Ovary (tissue), 7 donors: ENCODE measurements at regions not wholly inside any gene's neighbourhood (a gene's known extent, or its start where the extent isn't known, plus 50 kb on each side); places are given as distances from the start of the nearest gene placed in this dataset.

Source experiments
- DNase-seq, 5 donors: peaks; one replicate each; pipeline ENCODE4 v3.0.0-alpha.2; 2019 to 2020
- H3K27ac ChIP-seq, 2 donors: fragments of 200-600 bp; one replicate each; pipeline versions ENCODE4 v1.5.1 to v1.8.0; 2019 to 2022
- H3K27me3 ChIP-seq: fragments of 200-600 bp; one replicate; pipeline ENCODE4 v1.8.0; 2022
- H3K36me3 ChIP-seq: fragments of 200-600 bp; sonication (generic); one replicate; pipeline ENCODE4 v1.5.1; 2019
- H3K4me1 ChIP-seq: one replicate; pipeline ENCODE4 v1.8.1; 2013; ENCODE audit warnings: mild to moderate bottlenecking, moderate library complexity; ENCODE audit not compliant: insufficient read depth
- H3K4me3 ChIP-seq: fragments of 200-600 bp; sonication (generic); one replicate; pipeline ENCODE4 v1.5.1; 2017
- H3K9me3 ChIP-seq, 2 donors: fragments of 200-600 bp in 1 of 2; sonication (generic) in 1 of 2; one replicate each; pipeline versions ENCODE4 v1.5.1 to v1.8.1; 2013 to 2019; ENCODE audit warnings: mild to moderate bottlenecking in 1 of 2, moderate library complexity in 1 of 2
- EP300 ChIP-seq: sonication (generic); formaldehyde crosslinking; IDR thresholded peaks from one replicate; pipeline ENCODE4 v1.6.1; 2017; ENCODE audit warnings: antibody characterized with exemption
- POLR2A ChIP-seq: fragments of 450-650 bp; IDR thresholded peaks from one replicate; pipeline ENCODE4 v1.6.1; 2017; ENCODE audit warnings: antibody characterized with exemption, mild to moderate bottlenecking, moderate library complexity
- WGBS, 3 donors: extraction: QIAGEN DNeasy Blood & Tissue Kit in 1 of 3; methylation state at CpG; one replicate each; pipeline versions ENCODE4 v1.1.5 to v1.1.7; 2013 to 2017; 5-methylcytosine and 5-hydroxymethylcytosine counted together
- intact Hi-C, 4 donors: fragments of 100-400 bp; cut with DNase I; formaldehyde crosslinking; loops; one replicate each; pipeline versions ENCODE4 v1.11.0 to v1.15.1; 2022 to 2023
- TF ChIP-seq, protein P1 (sequence below), 3 donors: fragments of 450-650 bp in 2 of 3; fragments of 200-600 bp in 1 of 3; IDR thresholded peaks; one replicate each; pipeline versions ENCODE4 v1.5.1 to v1.8.0; 2016 to 2022; ENCODE audit warnings: antibody characterized with exemption in 3 of 3, mild to moderate bottlenecking in 1 of 3
- donor health status: DM: no; HTN: no; CAD: no; lungs with moderate emphysema.
- donor health status: DM: no; HTN: no; CAD: no.
- donor health status: Bipolar disorder and iron deficiency.
- donor health status: DM: no; HTN: no; CAD: no.
- donor health status: DM: yes; HTN: yes; CAD: no.

DNA sequence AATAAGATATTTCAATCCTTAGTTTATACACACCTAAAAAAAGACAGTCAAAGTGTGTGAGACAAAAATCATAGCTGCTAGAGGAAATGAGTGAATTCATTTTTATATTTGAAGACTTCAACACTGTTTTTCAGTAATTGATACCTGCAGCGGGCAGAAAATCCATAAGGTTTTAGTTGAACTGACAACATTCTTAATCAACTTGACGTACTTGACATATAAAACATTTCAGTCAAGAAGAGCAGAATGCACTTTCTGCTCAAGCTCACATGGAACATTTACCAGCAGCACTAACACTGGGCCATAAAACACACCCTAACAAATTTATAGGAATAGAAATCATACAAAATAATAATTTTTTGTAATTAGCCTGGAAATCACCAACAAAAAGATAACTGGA is 959.6 kb upstream of the SOX11 start:
- intact Hi-C loops, result no loop called here
- Histone ChIP-seq H3K9me3 (no peaks in the 10 kb centered on the region), H3K4me1 (no peaks in the 10 kb centered on the region), H3K36me3 (no peaks in the 10 kb centered on the region), H3K27ac (no peak overlapping the region), H3K4me3 (no peak overlapping the region), H3K27me3 (no peaks in the 10 kb centered on the region)
- TF ChIP-seq EP300 (no peak), POLR2A (no peak)
- TF ChIP-seq, protein P1, sequence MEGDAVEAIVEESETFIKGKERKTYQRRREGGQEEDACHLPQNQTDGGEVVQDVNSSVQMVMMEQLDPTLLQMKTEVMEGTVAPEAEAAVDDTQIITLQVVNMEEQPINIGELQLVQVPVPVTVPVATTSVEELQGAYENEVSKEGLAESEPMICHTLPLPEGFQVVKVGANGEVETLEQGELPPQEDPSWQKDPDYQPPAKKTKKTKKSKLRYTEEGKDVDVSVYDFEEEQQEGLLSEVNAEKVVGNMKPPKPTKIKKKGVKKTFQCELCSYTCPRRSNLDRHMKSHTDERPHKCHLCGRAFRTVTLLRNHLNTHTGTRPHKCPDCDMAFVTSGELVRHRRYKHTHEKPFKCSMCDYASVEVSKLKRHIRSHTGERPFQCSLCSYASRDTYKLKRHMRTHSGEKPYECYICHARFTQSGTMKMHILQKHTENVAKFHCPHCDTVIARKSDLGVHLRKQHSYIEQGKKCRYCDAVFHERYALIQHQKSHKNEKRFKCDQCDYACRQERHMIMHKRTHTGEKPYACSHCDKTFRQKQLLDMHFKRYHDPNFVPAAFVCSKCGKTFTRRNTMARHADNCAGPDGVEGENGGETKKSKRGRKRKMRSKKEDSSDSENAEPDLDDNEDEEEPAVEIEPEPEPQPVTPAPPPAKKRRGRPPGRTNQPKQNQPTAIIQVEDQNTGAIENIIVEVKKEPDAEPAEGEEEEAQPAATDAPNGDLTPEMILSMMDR (IDR thresholded peaks at IDR 0.05), result no peak
- no peak for DNase-seq
- WGBS, 3 donors, result 89 to 94% (median 94%) methylated on average over 2 of the region's 2 CpGs

DNA sequence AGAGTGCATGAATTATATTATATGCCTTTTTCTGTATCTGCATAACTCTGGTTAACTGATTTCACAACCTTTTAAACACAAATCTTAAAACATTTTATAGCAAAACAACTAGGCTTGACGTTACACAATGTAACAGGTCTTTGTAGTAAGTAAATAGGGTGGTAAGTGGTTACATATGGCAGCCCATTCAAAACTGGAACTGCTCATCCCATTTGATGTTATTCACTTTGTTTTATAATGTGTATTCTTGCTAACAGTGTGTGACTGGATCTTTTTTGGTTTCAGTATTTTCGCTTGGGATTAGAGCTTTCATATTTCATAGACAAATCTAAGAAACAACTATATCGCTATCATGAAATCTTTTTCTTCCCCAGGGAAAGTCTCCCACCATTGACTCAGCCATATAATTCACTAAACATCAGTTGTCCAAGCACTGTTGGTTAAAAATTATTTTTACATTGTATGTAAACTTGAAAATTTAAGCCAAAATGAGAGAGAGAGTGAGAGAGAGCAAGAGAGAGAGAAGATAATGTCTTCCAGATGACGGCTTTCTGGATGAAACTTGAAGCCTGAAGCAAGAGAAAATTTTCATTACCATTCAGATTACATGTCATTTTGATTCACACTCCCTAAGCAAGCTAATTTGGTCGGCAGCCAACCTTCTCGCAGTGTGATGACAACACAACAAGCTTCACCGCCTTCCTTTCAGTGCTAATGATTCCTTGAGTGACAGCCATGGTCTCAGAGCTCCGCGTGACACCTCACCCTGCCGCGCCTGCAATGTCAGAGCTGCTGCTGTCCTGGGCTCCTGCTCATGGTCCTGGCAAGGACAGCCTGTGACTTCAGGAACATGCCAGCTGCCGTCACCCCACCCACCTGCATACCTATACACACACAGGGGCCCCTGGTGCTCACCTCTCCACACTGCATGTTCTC is 946.9 kb upstream of the SOX11 start:
- TF ChIP-seq, protein P1 (IDR thresholded peaks at IDR 0.05), result no peak
- no peak for TF ChIP-seq EP300
- intact Hi-C loops, result no loop called here
- H3K9me3 ChIP-seq, result no peaks in the 10 kb centered on the region
- no peak overlapping the region for H3K27ac ChIP-seq
- no peaks in the 10 kb centered on the region for H3K27me3 ChIP-seq
- WGBS, 3 donors, result 36 to 41% (median 39%) methylated on average over 12 of the region's 12 CpGs
- no peaks in the 10 kb centered on the region for H3K4me1 ChIP-seq
- no peak for DNase-seq
- H3K36me3 ChIP-seq, result no peaks in the 10 kb centered on the region
- H3K4me3 ChIP-seq, result no peak overlapping the region

DNA sequence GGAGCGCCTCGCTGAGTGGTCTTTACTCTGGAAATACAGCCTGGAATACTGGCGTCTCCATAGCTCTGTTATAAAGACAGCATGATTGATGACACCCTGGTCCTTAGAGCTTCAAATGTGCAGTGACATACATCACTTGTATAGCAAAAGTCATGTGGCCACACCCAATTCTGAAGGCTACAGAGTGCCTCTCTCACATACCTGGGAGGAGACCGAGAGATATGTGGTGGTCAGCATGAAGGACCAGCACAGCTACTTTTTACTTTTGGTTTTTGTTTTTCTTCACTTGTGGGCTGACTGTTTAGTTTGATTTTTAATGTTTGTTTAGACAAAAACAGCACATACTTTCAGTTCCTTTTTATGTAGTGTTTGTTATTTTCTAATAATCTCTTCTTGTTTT is 938.5 kb upstream of the SOX11 start:
- WGBS, 3 donors, result 62 to 84% (median 66%) methylated on average over 4 of the region's 4 CpGs
- H3K4me3 ChIP-seq, result no peak overlapping the region
- H3K27me3 ChIP-seq, result no peaks in the 10 kb centered on the region
- no peak overlapping the region for H3K27ac ChIP-seq
- no peaks in the 10 kb centered on the region for H3K4me1 ChIP-seq
- TF ChIP-seq, protein P1 (IDR thresholded peaks at IDR 0.05), result no peak
- TF ChIP-seq POLR2A (no peak), EP300 (no peak)
- H3K9me3 ChIP-seq, result no peaks in the 10 kb centered on the region
- intact Hi-C loops, result no loop called here
- H3K36me3 ChIP-seq, result no peaks in the 10 kb centered on the region
- no peak for DNase-seq

- TF ChIP-seq, protein P1 (IDR thresholded peaks at IDR 0.05), result no peak
- no peak for TF ChIP-seq EP300
- no peak for TF ChIP-seq POLR2A
- no peaks in the 10 kb centered on the region for H3K36me3 ChIP-seq
- no peaks in the 10 kb centered on the region for H3K27me3 ChIP-seq
- H3K9me3 ChIP-seq, result no peaks in the 10 kb centered on the region
- intact Hi-C loops, result no loop called here
- H3K27ac ChIP-seq, result no peak overlapping the region
- 2 to 4% (median 2%) methylated on average over 4 of the region's 4 CpGs for whole genome bisulfite sequencing, 3 donors
- DNase-seq, result no peak
- H3K4me3 ChIP-seq, result no peak overlapping the region
- no peaks in the 10 kb centered on the region for H3K4me1 ChIP-seq
Observed at GRCh38 chr2:4762951-4763376, 929.2 kb upstream of the SOX11 start.
